GM19099 (cell line): ENCODE measurements at regions not wholly inside any gene's neighbourhood (a gene's known extent, or its start where the extent isn't known, plus 50 kb on each side); places are given as distances from the start of the nearest gene placed in this dataset.

ENCODE experiments used
- POLR2A ChIP-seq: IDR thresholded peaks from 3 replicates; pipeline ENCODE4 v1.6.1; 2011; ENCODE audit warnings: low read depth; ENCODE audit not compliant: insufficient read length; ENCODE audit errors: extremely low read depth

DNA sequence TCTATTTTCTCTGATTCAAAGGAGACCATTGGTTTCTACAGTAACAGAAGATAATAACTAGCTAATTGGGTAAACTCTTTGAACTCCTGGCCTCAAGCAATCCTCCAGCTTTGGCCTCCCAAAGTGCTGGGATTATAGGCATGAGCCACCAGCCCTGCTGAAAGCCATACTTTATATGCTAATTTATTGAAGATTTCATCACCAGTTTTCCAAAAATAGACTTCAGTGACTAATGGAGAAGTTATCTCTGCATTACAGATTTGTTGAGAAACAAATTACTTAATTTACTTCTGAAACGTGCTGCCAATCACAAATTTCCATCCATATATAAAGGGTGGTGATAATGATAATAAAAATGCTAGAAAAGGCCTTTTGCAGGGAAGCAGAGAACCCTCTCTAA is 1758.1 kb upstream of the SEL1L start:
- no peak for TF ChIP-seq POLR2A

DNA sequence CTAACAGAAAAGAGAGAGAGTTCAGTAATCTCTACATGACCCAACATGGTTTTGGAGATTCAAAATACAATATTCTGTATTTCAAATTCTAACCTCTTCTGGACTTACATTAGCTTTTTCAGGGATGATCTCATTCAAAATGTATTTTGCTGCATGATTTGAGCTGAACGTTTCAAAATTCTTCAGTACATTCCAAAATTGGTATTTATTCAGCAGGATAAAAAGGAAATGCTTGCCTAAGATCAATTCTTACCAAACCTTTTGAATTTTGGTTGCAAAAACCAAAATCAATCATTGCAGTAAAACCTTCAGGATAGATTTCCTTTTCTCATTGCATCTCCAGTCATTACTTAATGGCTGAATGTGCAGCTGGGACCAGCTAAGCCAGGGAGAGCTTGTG is 1761.3 kb upstream of the SEL1L start:
- TF ChIP-seq POLR2A: no peak

DNA sequence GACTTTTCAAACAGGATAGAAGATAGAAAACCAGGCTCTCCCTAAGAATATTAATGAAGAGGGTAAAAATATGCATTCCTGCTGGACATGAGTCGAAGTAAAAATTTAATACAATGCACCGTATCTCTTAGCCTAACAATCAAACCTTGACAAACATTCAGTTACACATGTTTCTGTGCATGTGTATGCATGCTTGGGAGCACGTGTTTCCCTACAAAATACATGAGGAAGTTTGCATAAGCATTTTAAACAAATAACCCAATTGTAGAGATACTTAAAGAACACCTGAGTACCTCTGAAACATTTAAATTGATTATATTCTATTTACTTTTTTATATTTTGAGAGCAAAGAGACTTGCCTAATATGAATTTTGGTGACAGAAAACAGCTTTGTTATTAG is 1763.7 kb upstream of the SEL1L start:
- TF ChIP-seq POLR2A: no peak

GRCh38 chr14:83300476-83301064 is 1766.9 kb upstream of the SEL1L start:
- TF ChIP-seq POLR2A: no peak

DNA sequence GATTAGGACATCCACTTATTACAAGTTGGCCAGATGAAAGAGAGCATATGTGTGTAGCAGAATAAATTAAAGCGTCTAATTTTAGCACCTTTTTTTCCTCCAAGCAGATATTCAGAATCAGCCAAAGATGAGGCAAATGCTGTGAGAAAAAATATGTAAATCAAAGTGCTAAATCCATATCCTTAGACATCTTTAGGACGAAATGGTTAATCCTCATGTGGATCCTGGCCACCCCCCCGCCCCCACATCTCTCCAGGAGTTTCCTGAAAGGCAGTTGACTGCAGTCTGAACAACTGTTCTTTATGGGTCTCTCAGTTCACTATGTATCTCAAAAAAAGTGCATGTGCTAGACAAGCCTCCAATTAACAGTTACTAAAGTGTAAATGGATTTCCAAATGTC is 1768.1 kb upstream of the SEL1L start:
- no peak for TF ChIP-seq POLR2A

DNA sequence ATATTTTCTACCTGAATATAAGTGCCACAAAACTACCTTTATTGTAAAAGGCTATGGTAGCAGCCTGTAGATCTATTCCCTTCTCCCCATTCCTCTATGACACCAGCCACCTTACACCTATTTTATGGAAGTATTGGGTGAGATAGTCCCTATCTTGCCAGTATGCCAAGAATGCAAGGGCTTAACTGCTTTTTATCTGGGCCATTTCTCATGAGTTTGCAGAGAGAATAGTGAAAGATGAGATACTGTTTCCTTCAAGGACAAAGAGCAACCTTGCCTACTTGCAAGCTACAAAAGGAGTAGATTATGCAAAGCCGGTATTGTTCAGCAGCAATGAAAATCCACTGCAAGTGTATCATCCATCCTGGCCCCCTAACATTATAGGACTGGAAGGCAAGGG is 1775.6 kb upstream of the SEL1L start:
- TF ChIP-seq POLR2A: no peak

GRCh38 chr14:83309833-83310232 is 1776.2 kb upstream of the SEL1L start:
- TF ChIP-seq POLR2A: no peak

- TF ChIP-seq POLR2A: no peak
Observed at GRCh38 chr14:83312511-83312910, 1778.9 kb upstream of the SEL1L start.

DNA sequence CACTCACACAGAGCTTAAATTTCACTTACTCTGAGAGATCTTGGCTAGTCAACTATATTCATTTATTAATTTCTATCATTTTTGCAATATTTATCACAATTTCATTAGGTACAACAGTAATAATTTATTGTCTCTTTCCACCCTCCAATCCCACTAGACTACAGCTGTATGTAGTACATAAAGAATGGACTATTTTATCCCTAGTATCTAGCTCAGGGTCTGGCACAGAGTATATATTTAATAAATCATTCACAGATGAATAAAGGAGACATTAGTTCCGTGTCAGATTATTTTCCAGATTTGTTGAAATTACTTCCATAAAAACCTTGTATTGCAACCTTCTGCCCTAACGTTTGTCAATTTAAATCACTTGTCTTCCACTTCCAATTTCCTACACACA is 1781.1 kb upstream of the SEL1L start:
- no peak for TF ChIP-seq POLR2A

- TF ChIP-seq POLR2A: no peak
Observed at GRCh38 chr14:83316356-83316755, 1782.7 kb upstream of the SEL1L start.

- no peak for TF ChIP-seq POLR2A
Observed at GRCh38 chr14:83320837-83321236, 1787.2 kb upstream of the SEL1L start.

DNA sequence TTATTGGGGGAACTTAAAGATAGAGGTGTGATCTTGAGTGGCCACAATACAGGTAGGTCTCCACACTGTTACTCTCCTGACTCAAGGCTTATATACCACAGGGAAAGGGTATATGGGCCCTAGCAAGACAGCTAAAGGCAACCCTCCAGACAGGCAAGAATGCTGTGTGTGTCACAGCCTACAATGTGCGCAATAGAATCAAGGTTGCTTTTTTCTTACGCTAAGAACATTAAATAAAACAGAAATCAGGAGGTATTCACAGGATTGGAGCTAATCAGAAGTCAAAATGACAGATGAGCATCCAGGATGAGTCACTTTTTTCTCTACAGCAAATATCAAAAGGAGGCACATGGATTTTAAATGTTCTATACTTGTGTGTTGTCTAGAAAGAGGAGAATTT is 1797.9 kb upstream of the SEL1L start:
- TF ChIP-seq POLR2A: no peak

- no peak for TF ChIP-seq POLR2A
Observed at GRCh38 chr14:83342590-83342989, 1808.9 kb upstream of the SEL1L start.

DNA sequence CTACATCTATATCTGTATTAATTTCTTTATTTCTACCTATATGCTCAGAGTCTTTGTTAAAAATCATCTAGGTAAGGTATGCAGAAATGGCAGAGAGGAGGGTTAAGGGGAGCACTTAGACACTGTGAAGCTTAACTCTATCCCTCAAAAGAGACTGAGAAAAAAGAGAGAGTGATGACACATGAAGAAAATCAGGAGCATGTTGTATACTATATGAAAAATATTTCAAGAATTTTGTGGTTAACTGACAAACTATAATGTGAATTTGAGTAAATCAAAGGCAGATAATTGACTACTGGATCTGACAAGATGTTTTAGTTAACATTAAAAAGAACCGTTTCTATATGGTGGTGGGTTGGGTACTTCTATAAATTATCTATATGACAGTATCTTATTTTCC is 1814.2 kb upstream of the SEL1L start:
- TF ChIP-seq POLR2A: no peak

DNA sequence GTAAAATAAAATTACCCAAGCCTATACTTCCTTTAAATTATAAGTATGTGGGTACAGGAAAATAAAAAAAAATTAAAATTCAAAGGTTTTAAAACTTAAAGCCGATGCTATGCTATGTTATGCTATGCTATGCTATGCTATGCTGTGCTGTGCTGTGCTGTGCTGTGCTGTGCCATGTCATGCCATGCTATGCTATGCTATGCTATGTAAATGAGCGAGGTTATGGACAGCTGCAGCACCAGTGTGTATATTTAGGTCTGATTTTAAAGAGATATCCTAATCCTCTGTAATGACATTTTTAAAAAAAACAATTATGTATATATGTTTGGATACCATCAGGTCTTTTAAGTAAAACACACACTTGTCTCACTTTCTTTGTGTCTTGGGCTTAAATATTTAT is 1822.0 kb upstream of the SEL1L start:
- TF ChIP-seq POLR2A: no peak

DNA sequence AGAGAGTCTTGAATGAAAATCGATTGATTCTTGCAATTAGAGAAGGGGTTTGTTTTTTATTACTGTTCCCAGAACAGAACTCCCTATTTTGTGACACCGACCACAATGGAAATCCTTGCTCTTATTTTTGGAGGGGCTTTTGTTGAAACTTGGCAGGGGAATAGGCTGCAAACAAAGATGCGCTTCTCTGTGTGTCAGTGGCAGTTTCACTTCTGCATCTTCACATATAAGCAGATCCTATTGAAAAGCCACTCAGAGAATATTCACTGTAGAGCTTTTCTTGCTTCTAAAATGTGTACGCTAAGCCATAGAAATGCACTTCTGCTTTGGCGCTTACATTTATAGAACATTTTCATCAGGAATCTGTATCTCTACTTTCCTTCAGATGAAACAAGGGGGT is 1822.4 kb upstream of the SEL1L start:
- TF ChIP-seq POLR2A: no peak

GRCh38 chr14:83372271-83372670 is 1838.6 kb upstream of the SEL1L start:
- TF ChIP-seq POLR2A: no peak

DNA sequence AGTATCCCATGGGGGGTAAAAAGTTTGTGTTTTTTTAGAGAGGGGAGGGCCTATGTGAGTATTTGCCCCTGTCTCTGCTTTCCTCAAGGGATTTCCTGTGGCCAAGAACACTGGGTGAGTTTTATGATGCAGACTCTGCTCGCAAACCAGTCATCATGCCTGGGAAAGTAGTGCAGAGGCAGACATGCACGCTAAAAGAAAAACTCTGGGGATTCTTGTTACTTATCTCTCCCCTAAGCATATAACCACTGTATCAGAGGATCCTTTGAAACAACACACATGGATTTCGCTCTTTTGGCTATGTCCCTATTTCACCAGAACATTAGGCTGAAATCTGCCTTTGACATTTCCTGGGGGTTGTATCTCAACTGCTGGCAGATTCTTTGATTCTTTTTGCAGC is 1845.8 kb upstream of the SEL1L start:
- TF ChIP-seq POLR2A: no peak

- TF ChIP-seq POLR2A: no peak
Observed at GRCh38 chr14:83384253-83384652, 1850.6 kb upstream of the SEL1L start.

GRCh38 chr14:83395321-83395720 is 1861.7 kb upstream of the SEL1L start:
- no peak for TF ChIP-seq POLR2A
